PC-3 (cell line): ENCODE measurements at regions not wholly inside any gene's neighbourhood (a gene's known extent, or its start where the extent isn't known, plus 50 kb on each side); places are given as distances from the start of the nearest gene placed in this dataset.

Source experiments
- CTCF ChIP-seq: fragments of 300-600 bp; sonication (generic); conservative IDR thresholded peaks from 2 replicates; pipeline ENCODE4 v1.5.1; 2017; ENCODE audit warnings: antibody characterized with exemption, low read depth, mild to moderate bottlenecking, low read length
- EZH2 ChIP-seq: fragments of 300-600 bp; sonication (generic); IDR thresholded peaks from one replicate; pipeline ENCODE4 v1.6.1; 2017; ENCODE audit warnings: antibody characterized with exemption, mild to moderate bottlenecking, low read length; ENCODE audit not compliant: unreplicated experiment

DNA sequence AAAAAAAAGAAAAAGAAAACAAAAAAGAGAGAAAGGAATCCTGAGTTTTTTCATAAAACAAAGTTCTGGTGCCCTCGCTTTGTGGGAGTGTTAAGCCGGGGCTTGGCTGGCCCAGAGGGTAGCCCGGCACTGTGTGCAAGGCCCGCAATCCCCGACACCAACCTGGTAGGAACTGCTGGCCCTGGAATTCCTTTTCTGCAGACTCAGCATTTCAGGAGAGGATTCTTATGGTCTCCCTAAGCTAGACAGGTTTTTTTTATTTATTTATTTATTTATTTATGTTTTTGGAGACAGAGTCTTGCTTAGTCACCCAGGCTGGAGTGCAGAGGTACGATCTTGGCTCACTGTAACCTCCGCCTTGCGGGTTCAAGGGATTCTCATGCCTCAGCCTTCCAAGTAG, 238.8 kb downstream of the PDCD6IP start:
- no peak for TF ChIP-seq EZH2
- no peak for TF ChIP-seq CTCF
